Trophoblast cell (in vitro differentiated cells and primary cell): ENCODE measurements at regions not wholly inside any gene's neighbourhood (a gene's known extent, or its start where the extent isn't known, plus 50 kb on each side); places are given as distances from the start of the nearest gene placed in this dataset.
"Not testable (repeated sequence)": the region's sequence is repeated elsewhere in the genome, so short reads cannot be mapped to it uniquely, and the experiment has no call there.

Experiments
- DNase-seq, 2 donors: peaks; one replicate each; pipeline ENCODE4 v3.0.0-alpha.2; 2016
- H2AFZ ChIP-seq: 2 replicates; pipeline ENCODE4 v1.6.1; 2013; ENCODE audit warnings: low read length, moderate library complexity, mild to moderate bottlenecking; ENCODE audit not compliant: insufficient read depth, poor library complexity
- H2AK5ac ChIP-seq: 2 replicates; pipeline ENCODE4 v1.6.1; 2013; ENCODE audit warnings: mild to moderate bottlenecking, low read length
- H2BK120ac ChIP-seq: 2 replicates; pipeline ENCODE4 v1.6.1; 2013; ENCODE audit warnings: low read length, mild to moderate bottlenecking, moderate library complexity; ENCODE audit not compliant: insufficient read depth, poor library complexity
- H2BK12ac ChIP-seq: 2 replicates; pipeline ENCODE4 v1.6.1; 2013; ENCODE audit warnings: mild to moderate bottlenecking, low read length, moderate library complexity
- H2BK5ac ChIP-seq: 2 replicates; pipeline ENCODE4 v1.6.1; 2013; ENCODE audit warnings: low read length, low read depth, moderate library complexity, mild to moderate bottlenecking; ENCODE audit not compliant: poor library complexity
- H3K14ac ChIP-seq: 2 replicates; pipeline ENCODE4 v1.6.1; 2013; ENCODE audit warnings: mild to moderate bottlenecking, low read length
- H3K18ac ChIP-seq: 2 replicates; pipeline ENCODE4 v1.6.1; 2013; ENCODE audit warnings: mild to moderate bottlenecking, low read length
- H3K23ac ChIP-seq: 2 replicates; pipeline ENCODE4 v1.6.1; 2013; ENCODE audit warnings: low read length
- H3K27ac ChIP-seq: 2 replicates; pipeline ENCODE4 v1.5.1; 2013; ENCODE audit warnings: low read depth, mild to moderate bottlenecking, inconsistent platforms, low read length, moderate library complexity
- H3K27me3 ChIP-seq: 2 replicates; pipeline ENCODE4 v1.6.1; 2013; ENCODE audit warnings: inconsistent platforms, mild to moderate bottlenecking, low read length, moderate library complexity; ENCODE audit not compliant: insufficient read depth
- H3K36me3 ChIP-seq, 2 experiments: 1 replicate in 1 of 2; 2 replicates in 1 of 2; pipeline ENCODE4 v1.6.1; 2013; ENCODE audit warnings: low read length in 2 of 2, mild to moderate bottlenecking in 2 of 2, moderate library complexity in 1 of 2; ENCODE audit not compliant: insufficient read depth in 2 of 2, control insufficient read depth in 1 of 2
- H3K4ac ChIP-seq: 2 replicates; pipeline ENCODE4 v1.6.1; 2013; ENCODE audit warnings: low read depth, mild to moderate bottlenecking, low read length, moderate library complexity
- H3K4me1 ChIP-seq, 2 experiments: 1 replicate in 1 of 2; 2 replicates in 1 of 2; pipeline ENCODE4 v1.6.1; 2013; ENCODE audit warnings: low read length in 2 of 2, mild to moderate bottlenecking in 2 of 2, moderate library complexity in 1 of 2; ENCODE audit not compliant: insufficient read depth in 2 of 2, control insufficient read depth in 1 of 2
- H3K4me2 ChIP-seq: 2 replicates; pipeline ENCODE4 v1.6.1; 2013; ENCODE audit warnings: inconsistent platforms, mild to moderate bottlenecking, low read length, moderate library complexity
- H3K4me3 ChIP-seq: 2 replicates; pipeline ENCODE4 v1.5.1; 2013; ENCODE audit warnings: mild to moderate bottlenecking, low read depth, low read length, inconsistent platforms
- H3K79me1 ChIP-seq: one replicate; pipeline ENCODE4 v1.6.1; 2013; ENCODE audit warnings: low read length
- H3K79me2 ChIP-seq: 2 replicates; pipeline ENCODE4 v1.6.1; 2013; ENCODE audit warnings: low read length, mild to moderate bottlenecking; ENCODE audit not compliant: control insufficient read depth, insufficient read depth, poor library complexity
- H3K9ac ChIP-seq: 2 replicates; pipeline ENCODE4 v1.6.1; 2013; ENCODE audit warnings: mild to moderate bottlenecking, low read length
- H3K9me3 ChIP-seq: 2 replicates; pipeline ENCODE4 v1.6.1; 2013; ENCODE audit warnings: low read depth, mild to moderate bottlenecking, control low read depth, inconsistent platforms, low read length; ENCODE audit not compliant: insufficient read depth
- H4K12ac ChIP-seq: 2 replicates; pipeline ENCODE4 v1.6.1; 2013; ENCODE audit warnings: low read depth, mild to moderate bottlenecking, low read length, moderate library complexity
- H4K8ac ChIP-seq: 2 replicates; pipeline ENCODE4 v1.6.1; 2013; ENCODE audit warnings: low read depth, mild to moderate bottlenecking, low read length, moderate library complexity
- H4K91ac ChIP-seq: one replicate; pipeline ENCODE4 v1.6.1; 2013; ENCODE audit warnings: low read depth, mild to moderate bottlenecking, low read length, moderate library complexity
- WGBS: extraction: QIAGEN DNeasy Blood & Tissue Kit; methylation state at CpG from one replicate; pipeline ENCODE4 v1.1.7; 2013; ENCODE audit warnings: missing lambda C conversion rate; ENCODE audit not compliant: insufficient read length, insufficient coverage; ENCODE audit errors: extremely low coverage; 5-methylcytosine and 5-hydroxymethylcytosine counted together

GRCh38 chr6:169101036-169101805 is 152.4 kb downstream of the THBS2 start:
- no peaks in the 10 kb centered on the region for H3K9me3 ChIP-seq
- no peak for DNase-seq
- H3K23ac ChIP-seq, result no peak overlapping the region
- H3K4me1 ChIP-seq, result peaks cover 0 to 3% of the 10 kb centered on the region in 2 experiments
- H2BK12ac ChIP-seq, result no peak overlapping the region
- no peak overlapping the region for H2BK5ac ChIP-seq
- no peak overlapping the region for H2BK120ac ChIP-seq
- no peak overlapping the region for H3K18ac ChIP-seq
- no peaks in the 10 kb centered on the region for H3K36me3 ChIP-seq
- no peak overlapping the region for H3K9ac ChIP-seq
- H2AK5ac ChIP-seq, result no peak overlapping the region
- no CpG with 5 or more reads among the region's 6 CpGs for WGBS
- no peak overlapping the region for H3K27ac ChIP-seq
- no peak overlapping the region for H3K14ac ChIP-seq
- H3K4ac ChIP-seq, result no peak overlapping the region
- H3K4me3 ChIP-seq, result no peak overlapping the region
- no peaks in the 10 kb centered on the region for H3K79me1 ChIP-seq
- H4K8ac ChIP-seq, result no peak overlapping the region
- no peak overlapping the region for H4K12ac ChIP-seq
- no peak overlapping the region for H2AFZ ChIP-seq
- no peaks in the 10 kb centered on the region for H3K79me2 ChIP-seq
- H3K4me2 ChIP-seq, result no peak overlapping the region
- H4K91ac ChIP-seq, result no peak overlapping the region
- no peaks in the 10 kb centered on the region for H3K27me3 ChIP-seq

DNA sequence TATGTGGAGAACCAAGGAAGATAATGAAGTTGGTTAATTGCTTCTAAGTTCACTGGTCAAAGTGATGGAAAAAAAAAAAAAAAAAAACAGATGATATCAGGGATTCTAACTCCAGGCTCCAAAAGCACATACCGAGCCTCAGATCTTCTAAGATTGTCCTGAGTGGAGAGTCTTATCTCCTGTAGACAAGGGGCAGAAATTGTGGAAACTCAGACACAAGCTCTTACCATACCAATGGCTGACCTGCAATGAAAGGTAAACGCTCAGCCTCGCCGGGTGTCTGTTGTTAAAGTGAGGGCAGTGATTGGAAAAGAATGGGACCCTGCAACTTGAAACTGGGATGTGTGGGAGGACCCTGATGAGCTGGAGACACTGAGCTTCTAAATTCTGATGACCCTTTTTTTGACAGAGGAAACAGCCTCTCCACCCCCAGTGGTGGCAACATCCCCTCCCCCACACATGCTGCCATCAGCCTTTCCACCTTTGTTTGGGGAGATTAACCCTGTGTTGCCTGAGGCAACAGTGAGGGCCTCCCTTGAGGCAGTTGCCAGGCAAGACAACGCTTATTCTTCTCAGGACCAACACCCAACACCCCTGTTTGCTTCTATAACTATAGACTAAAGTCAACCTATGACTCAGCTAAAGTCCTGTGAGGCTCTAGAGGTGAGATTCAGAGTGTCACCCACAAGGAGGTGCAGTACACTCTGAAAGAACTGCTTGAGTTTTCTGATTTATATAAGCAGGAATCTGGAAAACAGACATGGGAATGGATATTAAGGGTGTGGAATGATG is 154.0 kb downstream of the THBS2 start:
- H4K91ac ChIP-seq, result no peak overlapping the region
- peaks cover 2% of the 10 kb centered on the region for H3K9me3 ChIP-seq
- H2AFZ ChIP-seq, result no peak overlapping the region
- peak overlapping the region; percentile 4 for H2BK120ac ChIP-seq
- H3K18ac ChIP-seq, result no peak overlapping the region
- H3K36me3 ChIP-seq, result no peaks in the 10 kb centered on the region
- no peak overlapping the region for H2BK12ac ChIP-seq
- no peak overlapping the region for H3K4ac ChIP-seq
- no peak overlapping the region for H3K4me3 ChIP-seq
- no peak overlapping the region for H4K12ac ChIP-seq
- H3K23ac ChIP-seq, result no peak overlapping the region
- no peak overlapping the region for H3K4me2 ChIP-seq
- no peaks in the 10 kb centered on the region for H3K79me1 ChIP-seq
- H3K9ac ChIP-seq, result no peak overlapping the region
- H3K79me2 ChIP-seq, result no peaks in the 10 kb centered on the region
- peak overlapping the region; percentile 44 for H3K27ac ChIP-seq
- WGBS, result no CpG with 5 or more reads among the region's 5 CpGs
- H2BK5ac ChIP-seq, result no peak overlapping the region
- peak; percentile 60 to 84 for DNase-seq
- H2AK5ac ChIP-seq, result no peak overlapping the region
- H4K8ac ChIP-seq, result no peak overlapping the region
- no peak overlapping the region for H3K14ac ChIP-seq
- peaks cover 0 to 3% of the 10 kb centered on the region in 2 experiments for H3K4me1 ChIP-seq
- H3K27me3 ChIP-seq, result no peaks in the 10 kb centered on the region

DNA sequence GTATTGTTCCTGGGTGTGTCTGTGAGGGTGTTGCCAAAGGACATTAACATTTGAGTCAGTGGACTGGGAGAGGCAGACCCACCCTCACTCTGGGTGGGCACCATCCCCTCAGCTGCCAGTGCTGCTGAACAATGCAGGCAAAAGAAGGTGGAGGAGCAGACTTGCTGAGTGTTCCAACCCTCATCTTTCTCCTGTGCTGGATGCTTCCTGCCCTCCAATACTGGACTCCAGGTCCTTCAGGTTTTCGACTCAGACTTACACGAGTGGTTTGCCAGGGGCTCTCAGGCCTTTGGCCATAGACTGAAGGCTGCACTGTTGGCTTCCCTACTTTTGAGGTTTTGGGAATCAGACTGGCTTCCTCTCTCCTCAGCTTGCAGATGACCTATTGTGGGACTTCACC is 155.0 kb downstream of the THBS2 start:
- not testable (repeated sequence) for H3K9ac ChIP-seq, H2AK5ac ChIP-seq, H3K4me3 ChIP-seq, H3K23ac ChIP-seq, H2BK12ac ChIP-seq, H2BK5ac ChIP-seq, H3K4me2 ChIP-seq, H3K79me1 ChIP-seq, H2BK120ac ChIP-seq, H3K18ac ChIP-seq, H3K14ac ChIP-seq, H3K27ac ChIP-seq, H3K4me1 ChIP-seq, H4K91ac ChIP-seq, H3K36me3 ChIP-seq, H3K4ac ChIP-seq, H2AFZ ChIP-seq, H3K79me2 ChIP-seq, H4K8ac ChIP-seq, H4K12ac ChIP-seq, H3K9me3 ChIP-seq, H3K27me3 ChIP-seq
- WGBS, result no CpG with 5 or more reads among the region's 2 CpGs
- DNase-seq, result peak; percentile 35 to 67

DNA sequence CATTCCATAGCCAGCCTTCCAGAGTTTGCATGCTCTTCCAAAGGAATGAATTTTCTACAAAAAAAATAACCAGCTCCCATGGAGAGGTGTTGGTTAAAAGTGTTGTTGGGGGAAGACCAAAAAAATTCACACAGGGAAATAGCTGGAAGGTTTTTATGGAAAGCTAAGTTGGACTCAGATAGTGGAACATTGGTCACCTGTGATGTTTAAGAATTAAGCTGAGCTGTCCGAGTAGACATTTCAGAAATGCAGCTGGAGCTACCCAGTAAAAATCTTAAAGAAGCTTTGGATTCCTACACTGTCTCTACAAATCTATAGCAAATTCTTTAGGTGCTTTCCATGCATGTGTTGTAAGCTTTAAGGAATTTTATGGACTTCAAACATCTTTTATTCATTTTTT is 155.5 kb downstream of the THBS2 start:
- Histone ChIP-seq H3K4me3 (no peak overlapping the region), H2BK5ac (no peak overlapping the region), H3K14ac (no peak overlapping the region), H3K27me3 (no peaks in the 10 kb centered on the region), H4K8ac (no peak overlapping the region), H3K18ac (no peak overlapping the region), H2BK12ac (no peak overlapping the region), H2AK5ac (no peak overlapping the region), H2AFZ (no peak overlapping the region), H3K9ac (no peak overlapping the region), H3K79me1 (no peaks in the 10 kb centered on the region), H3K9me3 (peaks cover 2% of the 10 kb centered on the region), H3K36me3 (no peaks in the 10 kb centered on the region), H4K91ac (peak overlapping the region; percentile 8), H3K4ac (no peak overlapping the region), H2BK120ac (no peak overlapping the region), H3K4me2 (no peak overlapping the region), H4K12ac (no peak overlapping the region), H3K27ac (no peak overlapping the region), H3K4me1 (peaks cover 0 to 3% of the 10 kb centered on the region in 2 experiments), H3K79me2 (no peaks in the 10 kb centered on the region), H3K23ac (no peak overlapping the region)
- no CpG with 5 or more reads among the region's 1 CpG for WGBS
- DNase-seq, result peak; percentile 57 to 91
